WERI-Rb-1 (cell line): ENCODE measurements at regions not wholly inside any gene's neighbourhood (a gene's known extent, or its start where the extent isn't known, plus 50 kb on each side); places are given as distances from the start of the nearest gene placed in this dataset.

Source experiments
- DNase-seq: peaks from one replicate; pipeline ENCODE4 v3.0.0-alpha.2; 2020
- H3K27ac ChIP-seq: fragments of 250-450 bp; sonication (Bioruptor Pico); 2 replicates; pipeline ENCODE4 v1.5.1; 2020; ENCODE audit warnings: mild to moderate bottlenecking, moderate library complexity
- H3K27me3 ChIP-seq: fragments of 250-450 bp; sonication (Bioruptor Pico); 2 replicates; pipeline ENCODE4 v1.5.1; 2021; ENCODE audit warnings: mild to moderate bottlenecking, low read depth, moderate library complexity; ENCODE audit not compliant: insufficient read depth, severe bottlenecking
- H3K36me3 ChIP-seq: fragments of 250-450 bp; sonication (Bioruptor Pico); 2 replicates; pipeline ENCODE4 v1.5.1; 2020; ENCODE audit warnings: mild to moderate bottlenecking, moderate library complexity
- H3K4me3 ChIP-seq: 2 replicates; pipeline ENCODE4 v1.5.1; 2011; ENCODE audit warnings: low read depth, mild to moderate bottlenecking, control low read depth, low read length
- H3K9me3 ChIP-seq: fragments of 250-450 bp; sonication (Bioruptor Pico); 2 replicates; pipeline ENCODE4 v1.5.1; 2021; ENCODE audit warnings: mild to moderate bottlenecking, moderate library complexity; ENCODE audit not compliant: severe bottlenecking
- TF ChIP-seq, protein P1 (sequence below): IDR thresholded peaks from 2 replicates; pipeline ENCODE4 v1.5.1; 2011; ENCODE audit warnings: low read depth, mild to moderate bottlenecking, control low read depth, inconsistent platforms, low read length

DNA sequence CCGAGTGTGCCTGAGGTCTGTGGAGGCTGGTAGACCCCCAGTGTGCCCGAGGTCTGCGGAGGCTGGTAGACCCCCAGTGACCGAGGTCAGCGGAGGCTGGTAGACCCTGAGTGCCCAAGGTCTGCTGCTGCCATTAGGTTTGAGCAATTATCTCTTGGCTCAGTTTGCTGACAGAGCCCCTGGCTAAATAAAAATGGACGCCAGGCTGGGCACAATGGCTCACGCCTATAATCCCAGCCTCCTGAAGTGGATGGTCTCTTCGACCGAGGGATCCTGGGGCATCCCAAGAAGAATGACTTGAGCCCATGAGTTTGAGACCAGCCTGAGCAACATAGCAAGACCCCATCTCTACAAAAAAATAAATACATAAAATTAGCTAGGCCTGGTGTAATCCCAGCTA lies 98.7 kb upstream of the ZNF469 start:
- H3K4me3 ChIP-seq, result no peak overlapping the region
- no peaks in the 10 kb centered on the region for H3K27me3 ChIP-seq
- H3K27ac ChIP-seq, result no peak overlapping the region
- DNase-seq, result no peak
- H3K36me3 ChIP-seq, result no peaks in the 10 kb centered on the region
- TF ChIP-seq, protein P1, sequence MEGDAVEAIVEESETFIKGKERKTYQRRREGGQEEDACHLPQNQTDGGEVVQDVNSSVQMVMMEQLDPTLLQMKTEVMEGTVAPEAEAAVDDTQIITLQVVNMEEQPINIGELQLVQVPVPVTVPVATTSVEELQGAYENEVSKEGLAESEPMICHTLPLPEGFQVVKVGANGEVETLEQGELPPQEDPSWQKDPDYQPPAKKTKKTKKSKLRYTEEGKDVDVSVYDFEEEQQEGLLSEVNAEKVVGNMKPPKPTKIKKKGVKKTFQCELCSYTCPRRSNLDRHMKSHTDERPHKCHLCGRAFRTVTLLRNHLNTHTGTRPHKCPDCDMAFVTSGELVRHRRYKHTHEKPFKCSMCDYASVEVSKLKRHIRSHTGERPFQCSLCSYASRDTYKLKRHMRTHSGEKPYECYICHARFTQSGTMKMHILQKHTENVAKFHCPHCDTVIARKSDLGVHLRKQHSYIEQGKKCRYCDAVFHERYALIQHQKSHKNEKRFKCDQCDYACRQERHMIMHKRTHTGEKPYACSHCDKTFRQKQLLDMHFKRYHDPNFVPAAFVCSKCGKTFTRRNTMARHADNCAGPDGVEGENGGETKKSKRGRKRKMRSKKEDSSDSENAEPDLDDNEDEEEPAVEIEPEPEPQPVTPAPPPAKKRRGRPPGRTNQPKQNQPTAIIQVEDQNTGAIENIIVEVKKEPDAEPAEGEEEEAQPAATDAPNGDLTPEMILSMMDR, result no peak
- H3K9me3 ChIP-seq, result no peaks in the 10 kb centered on the region

DNA sequence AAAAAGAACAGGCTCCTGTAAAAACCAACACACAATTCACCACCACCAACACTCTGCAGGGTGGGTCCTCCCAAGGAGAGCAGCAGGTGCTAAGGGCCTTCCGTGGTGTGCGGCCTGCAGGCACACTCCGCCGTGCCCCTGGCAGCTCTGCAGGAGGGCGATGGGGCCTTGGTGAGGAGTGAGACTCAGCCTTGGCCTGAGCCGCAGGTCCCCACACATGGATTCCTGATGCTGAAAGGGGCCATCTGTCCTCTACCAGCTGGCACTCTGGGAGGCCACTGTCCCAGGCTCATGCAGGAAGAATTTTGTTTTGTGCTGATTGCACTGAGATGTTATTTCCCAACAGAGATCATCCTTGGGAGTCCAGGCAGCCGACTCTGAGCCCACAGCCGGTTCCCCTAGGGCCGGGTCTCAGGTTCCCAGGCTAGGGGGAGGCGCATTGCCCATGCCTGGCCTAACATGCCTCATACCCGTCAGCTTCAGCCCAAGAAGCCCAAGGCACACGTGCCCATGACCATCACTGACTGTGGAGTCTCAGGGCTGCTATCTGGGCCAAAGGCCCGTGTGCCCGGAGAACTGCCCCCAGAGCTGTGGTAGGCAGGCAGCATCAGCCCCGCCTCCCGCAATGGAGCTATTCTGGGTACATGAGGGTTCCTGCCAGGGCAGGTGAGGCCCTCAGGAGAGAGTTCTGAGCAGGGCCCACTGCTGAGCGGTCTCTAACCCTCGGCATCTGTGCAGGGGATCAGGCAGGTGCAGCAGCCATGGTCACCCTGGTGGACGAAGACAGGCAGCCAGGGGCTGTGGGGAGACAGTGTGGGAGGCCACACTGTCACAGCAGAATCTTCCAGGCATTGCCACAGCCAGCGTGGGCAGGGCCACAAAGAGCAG lies 97.9 kb upstream of the ZNF469 start:
- no peak overlapping the region for H3K4me3 ChIP-seq
- H3K9me3 ChIP-seq, result no peaks in the 10 kb centered on the region
- H3K36me3 ChIP-seq, result no peaks in the 10 kb centered on the region
- H3K27me3 ChIP-seq, result no peaks in the 10 kb centered on the region
- peak overlapping the region; percentile 49 for H3K27ac ChIP-seq
- DNase-seq, result peak; percentile 33
- TF ChIP-seq, protein P1, result no peak

DNA sequence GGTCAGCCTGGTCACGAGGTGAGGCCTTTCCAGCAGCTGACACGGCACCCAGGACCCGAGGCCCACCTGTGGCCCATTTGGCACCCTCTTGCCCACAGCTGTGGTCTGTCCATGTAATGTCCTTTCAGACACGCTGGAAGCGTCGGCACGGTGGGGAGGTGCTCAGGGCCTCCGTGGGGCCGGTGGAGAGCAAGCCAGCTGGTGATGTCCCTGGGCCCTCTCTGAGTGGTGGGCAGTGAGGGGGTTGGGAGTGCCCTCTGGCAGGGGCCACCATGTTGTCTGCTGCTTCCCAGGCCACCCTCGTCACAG lies 97.3 kb upstream of the ZNF469 start:
- TF ChIP-seq, protein P1, result no peak
- no peak for DNase-seq
- no peak overlapping the region for H3K4me3 ChIP-seq
- no peaks in the 10 kb centered on the region for H3K36me3 ChIP-seq
- H3K27me3 ChIP-seq, result no peaks in the 10 kb centered on the region
- H3K9me3 ChIP-seq, result no peaks in the 10 kb centered on the region
- no peak overlapping the region for H3K27ac ChIP-seq

DNA sequence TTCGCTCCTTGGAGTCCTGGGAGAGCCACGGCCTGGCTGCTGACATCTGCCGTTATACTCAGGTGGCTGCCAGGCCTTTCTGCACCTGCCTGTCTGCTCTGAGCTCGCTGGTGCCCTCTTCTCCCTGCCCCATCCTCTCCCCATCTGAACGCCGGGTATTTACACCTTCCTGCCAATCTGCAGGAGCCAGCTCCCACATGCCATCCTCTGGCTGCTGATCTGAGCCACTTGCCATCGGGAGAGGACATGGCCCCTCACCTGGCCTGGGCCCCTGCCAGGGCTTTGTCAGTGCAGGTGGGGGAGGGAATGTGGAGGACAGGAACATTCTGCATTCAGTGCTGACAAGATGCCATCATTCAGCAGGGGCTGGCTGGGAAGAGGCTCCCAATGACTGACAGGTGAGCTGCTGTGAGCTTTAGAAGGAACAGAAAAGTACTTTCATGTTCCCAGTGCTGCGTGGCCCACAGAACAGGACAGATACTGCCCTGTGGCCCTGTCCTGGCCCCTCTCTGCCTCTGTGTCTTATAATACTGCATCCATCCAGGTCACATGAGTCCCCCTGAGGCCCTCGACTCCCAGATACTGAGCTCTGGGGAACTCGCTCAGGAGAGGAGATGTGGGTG lies 96.3 kb upstream of the ZNF469 start:
- no peaks in the 10 kb centered on the region for H3K27me3 ChIP-seq
- no peak for DNase-seq
- no peaks in the 10 kb centered on the region for H3K36me3 ChIP-seq
- H3K4me3 ChIP-seq, result no peak overlapping the region
- TF ChIP-seq, protein P1, result no peak
- no peaks in the 10 kb centered on the region for H3K9me3 ChIP-seq
- H3K27ac ChIP-seq, result no peak overlapping the region

DNA sequence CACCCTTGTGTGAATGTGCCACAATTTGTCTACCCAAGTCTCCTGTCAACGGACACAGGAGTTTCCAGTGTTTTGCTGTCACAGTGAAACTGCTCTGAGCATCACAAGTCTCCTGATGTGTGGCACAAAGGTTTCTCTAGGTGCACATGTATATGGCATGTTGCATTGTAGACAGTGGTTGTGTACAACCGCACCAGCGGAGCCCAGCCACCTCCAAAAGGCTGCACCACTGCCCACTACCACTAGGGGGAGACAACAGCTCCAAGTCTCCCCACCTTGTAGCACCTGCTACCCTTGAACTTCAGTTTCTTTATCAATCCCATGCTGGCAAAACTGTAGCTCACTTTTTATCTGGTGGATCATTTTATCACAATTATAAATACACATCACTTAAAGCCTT lies 95.5 kb upstream of the ZNF469 start:
- DNase-seq, result no peak
- no peaks in the 10 kb centered on the region for H3K36me3 ChIP-seq
- H3K27ac ChIP-seq, result no peak overlapping the region
- no peak overlapping the region for H3K4me3 ChIP-seq
- H3K27me3 ChIP-seq, result no peaks in the 10 kb centered on the region
- no peaks in the 10 kb centered on the region for H3K9me3 ChIP-seq
- TF ChIP-seq, protein P1, result peak; percentile 86
